GM23248 (cell line): ENCODE measurements at regions not wholly inside any gene's neighbourhood (a gene's known extent, or its start where the extent isn't known, plus 50 kb on each side); places are given as distances from the start of the nearest gene placed in this dataset.

ENCODE experiments used
- DNase-seq: peaks from one replicate; pipeline ENCODE4 v3.0.0-alpha.2; 2015
- H2AFZ ChIP-seq: fragments of 200-600 bp; sonication (generic); 2 replicates; pipeline ENCODE4 v1.6.1; 2016; ENCODE audit warnings: antibody characterized with exemption
- H3F3A ChIP-seq: fragments of 200-600 bp; sonication (generic); 2 replicates; pipeline ENCODE4 v1.6.1; 2016; ENCODE audit warnings: mild to moderate bottlenecking, antibody characterized with exemption, mixed run types; ENCODE audit not compliant: insufficient read depth
- H3K27ac ChIP-seq: fragments of 200-600 bp; sonication (generic); 2 replicates; pipeline ENCODE4 v1.5.1; 2016; ENCODE audit warnings: mild to moderate bottlenecking
- H3K27me3 ChIP-seq: fragments of 200-600 bp; sonication (generic); replicated peaks from 2 replicates; pipeline ENCODE4 v1.6.1; 2016; ENCODE audit warnings: mild to moderate bottlenecking; ENCODE audit not compliant: insufficient read depth
- H3K36me3 ChIP-seq: fragments of 200-600 bp; sonication (generic); 2 replicates; pipeline ENCODE4 v1.6.1; 2016; ENCODE audit warnings: low read depth, mild to moderate bottlenecking
- H3K4me1 ChIP-seq: fragments of 200-600 bp; sonication (generic); 2 replicates; pipeline ENCODE4 v1.6.1; 2016; ENCODE audit warnings: mild to moderate bottlenecking; ENCODE audit not compliant: insufficient read depth
- H3K4me2 ChIP-seq: fragments of 200-600 bp; sonication (generic); one replicate; pipeline ENCODE4 v1.6.1; 2016; ENCODE audit warnings: mild to moderate bottlenecking; ENCODE audit not compliant: unreplicated experiment
- H3K4me3 ChIP-seq: fragments of 200-600 bp; sonication (generic); 2 replicates; pipeline ENCODE4 v1.5.1; 2016; ENCODE audit warnings: mild to moderate bottlenecking
- H3K79me2 ChIP-seq: fragments of 200-600 bp; sonication (generic); 2 replicates; pipeline ENCODE4 v1.6.1; 2016; ENCODE audit warnings: mild to moderate bottlenecking; ENCODE audit not compliant: insufficient read depth
- H3K9ac ChIP-seq: fragments of 200-600 bp; sonication (generic); 2 replicates; pipeline ENCODE4 v1.6.1; 2016; ENCODE audit warnings: mild to moderate bottlenecking
- H3K9me2 ChIP-seq: fragments of 200-600 bp; sonication (generic); 2 replicates; pipeline ENCODE4 v1.6.1; 2016; ENCODE audit warnings: mixed run types, mild to moderate bottlenecking, moderate library complexity; ENCODE audit not compliant: insufficient read depth
- H3K9me3 ChIP-seq: fragments of 200-600 bp; sonication (generic); one replicate; pipeline ENCODE4 v1.6.1; 2017; ENCODE audit warnings: low read depth
- H4K20me1 ChIP-seq: fragments of 200-600 bp; sonication (generic); 2 replicates; pipeline ENCODE4 v1.6.0; 2016; ENCODE audit not compliant: insufficient read depth
- EZH2 ChIP-seq: fragments of 200-600 bp; sonication (generic); IDR thresholded peaks from 2 replicates; pipeline ENCODE4 v1.6.1; 2018; ENCODE audit warnings: antibody characterized with exemption, mild to moderate bottlenecking; ENCODE audit not compliant: insufficient read depth, poor library complexity, severe bottlenecking
- EZH2phosphoT487 ChIP-seq: fragments of 200-600 bp; sonication (generic); IDR thresholded peaks from 2 replicates; pipeline ENCODE4 v1.6.1; 2018; ENCODE audit warnings: antibody characterized with exemption, moderate library complexity, mild to moderate bottlenecking, low read depth; ENCODE audit not compliant: insufficient read depth
- WGBS, 2 experiments: methylation state at CpG; one replicate each; pipeline ENCODE4 v1.1.6; 2015 to 2017; ENCODE audit warnings: low lambda C conversion rate in 2 of 2, low coverage in 1 of 2; ENCODE audit errors: missing lambda C conversion rate in 2 of 2; 5-methylcytosine and 5-hydroxymethylcytosine counted together
- in situ Hi-C: fragments of 300-500 bp; cut with MboI; formaldehyde crosslinking; loops from 2 replicates; pipeline ENCODE4 v1.15.0; 2020

DNA sequence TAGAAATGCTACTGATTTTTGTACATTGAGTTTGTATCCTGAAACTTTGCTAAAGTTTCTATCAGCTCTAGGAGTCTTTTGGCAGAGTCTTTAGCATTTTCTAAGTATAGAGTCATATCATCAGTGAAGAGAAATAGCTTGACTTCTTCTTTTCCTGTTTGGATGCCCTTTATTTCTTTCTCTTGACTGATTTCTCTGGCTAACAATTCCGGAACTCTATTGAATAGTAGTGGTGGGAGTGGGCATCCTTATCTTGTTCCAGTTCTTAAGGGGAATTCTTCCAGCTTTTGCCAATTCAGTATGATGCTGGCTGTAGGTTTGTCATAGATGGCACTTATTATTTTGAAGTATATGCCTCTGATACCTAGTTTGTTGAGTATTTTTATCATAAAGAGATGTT, 197.7 kb downstream of the AASDHPPT start:
- Histone ChIP-seq H3K79me2 (no peaks in the 10 kb centered on the region), H3K4me1 (peaks cover 44% of the 10 kb centered on the region), H3K4me3 (no peak overlapping the region), H3K27ac (no peak overlapping the region), H4K20me1 (no peaks in the 10 kb centered on the region), H2AFZ (no peak overlapping the region), H3K9me2 (no peaks in the 10 kb centered on the region), H3K9ac (no peak overlapping the region), H3K36me3 (no peaks in the 10 kb centered on the region), H3K4me2 (no peak overlapping the region), H3K27me3 (no peaks in the 10 kb centered on the region), H3K9me3 (no peaks in the 10 kb centered on the region), H3F3A (peaks cover 7% of the 10 kb centered on the region)
- in situ Hi-C loops, result no loop called here
- peak; percentile 38 for DNase-seq
- TF ChIP-seq EZH2 (no peak), EZH2phosphoT487 (no peak)
- 57 to 70% methylated on average over 1 of the region's 1 CpG for WGBS, 2 experiments

DNA sequence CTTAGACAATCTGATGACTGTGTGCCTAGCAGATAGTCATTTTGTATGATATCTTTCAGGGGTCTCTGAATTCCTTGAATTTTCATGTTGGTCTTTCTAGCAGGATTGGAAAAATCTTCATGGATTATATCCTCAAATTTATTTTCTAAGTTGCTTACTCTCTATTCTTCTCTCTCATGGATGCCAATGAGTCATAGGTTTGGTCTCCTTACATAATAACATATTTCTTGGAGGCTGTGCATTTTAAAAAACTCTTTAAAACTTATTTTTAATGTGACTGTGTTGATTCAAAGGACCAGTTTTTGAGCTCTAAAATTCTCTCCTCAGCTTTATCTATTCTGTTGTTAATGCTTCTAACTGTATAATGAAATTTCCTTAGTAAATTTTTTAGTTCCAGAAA, 198.7 kb downstream of the AASDHPPT start:
- no peak for TF ChIP-seq EZH2phosphoT487
- TF ChIP-seq EZH2, result no peak
- no peak overlapping the region for H3K4me3 ChIP-seq
- H3K79me2 ChIP-seq, result no peaks in the 10 kb centered on the region
- H3K4me1 ChIP-seq, result peaks cover 46% of the 10 kb centered on the region
- peak; percentile 65 for DNase-seq
- H3K27ac ChIP-seq, result no peak overlapping the region
- no peaks in the 10 kb centered on the region for H4K20me1 ChIP-seq
- no peaks in the 10 kb centered on the region for H3K27me3 ChIP-seq
- no peak overlapping the region for H3K9ac ChIP-seq
- H3K9me3 ChIP-seq, result no peaks in the 10 kb centered on the region
- in situ Hi-C loops, result no loop called here
- no peaks in the 10 kb centered on the region for H3K9me2 ChIP-seq
- H2AFZ ChIP-seq, result no peak overlapping the region
- H3K4me2 ChIP-seq, result peak overlapping the region; percentile 39
- peaks cover 12% of the 10 kb centered on the region for H3F3A ChIP-seq
- no peaks in the 10 kb centered on the region for H3K36me3 ChIP-seq

DNA sequence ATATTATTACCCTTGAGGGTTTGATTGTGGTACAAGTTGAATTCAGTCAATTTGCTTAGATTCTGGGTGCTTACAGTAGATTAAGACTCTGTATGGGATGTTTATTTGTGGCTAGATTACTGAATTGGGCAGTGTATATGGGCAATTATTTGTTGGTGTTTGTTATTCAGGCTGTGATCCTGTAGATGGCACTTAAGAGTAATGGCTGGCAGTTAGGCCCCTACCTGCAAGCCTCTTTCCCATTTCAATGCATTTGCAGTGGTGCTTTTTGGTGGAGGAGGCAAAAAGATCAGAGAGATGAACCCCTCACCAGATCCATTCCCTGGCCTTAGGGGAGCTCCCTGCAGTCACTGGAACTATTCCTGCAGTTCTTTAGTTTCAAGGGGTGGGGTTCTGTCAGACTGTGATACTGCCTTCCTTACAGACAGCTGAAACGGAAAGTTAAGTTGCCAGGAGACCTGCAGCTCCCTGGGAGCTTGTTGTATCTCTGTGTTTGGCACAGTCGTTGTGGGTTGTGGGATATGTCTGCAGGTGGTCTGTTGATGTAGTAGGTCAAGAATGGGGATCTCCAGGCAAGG, 199.5 kb downstream of the AASDHPPT start:
- H4K20me1 ChIP-seq, result no peaks in the 10 kb centered on the region
- no peak for DNase-seq
- in situ Hi-C loops, result no loop called here

DNA sequence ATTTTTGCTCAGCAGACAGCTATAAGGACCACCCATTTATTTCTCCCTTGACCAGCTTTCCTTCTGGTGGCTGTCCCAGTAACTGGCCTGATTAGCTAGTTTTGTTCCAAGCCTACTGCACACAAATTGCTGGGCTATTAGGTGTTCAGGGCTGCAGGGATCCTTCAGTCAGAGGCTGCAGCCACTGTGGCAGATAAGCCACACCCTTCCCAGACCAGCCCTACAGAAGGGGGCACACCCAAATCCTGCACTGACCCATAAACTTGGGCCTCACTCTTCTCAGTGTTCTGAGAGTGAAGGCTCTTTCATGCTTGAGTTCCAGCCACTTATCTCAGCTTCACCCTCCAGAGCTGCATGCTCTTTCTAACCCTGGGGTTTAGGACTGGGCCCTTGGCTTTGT, 200.0 kb downstream of the AASDHPPT start:
- TF ChIP-seq EZH2phosphoT487 (no peak), EZH2 (no peak)
- Histone ChIP-seq H3K4me1 (peaks cover 53% of the 10 kb centered on the region), H3K4me3 (no peak overlapping the region), H3K4me2 (no peak overlapping the region), H3K9me3 (no peaks in the 10 kb centered on the region), H3K79me2 (no peaks in the 10 kb centered on the region), H3K9ac (no peak overlapping the region), H3F3A (peaks cover 15% of the 10 kb centered on the region), H3K36me3 (no peaks in the 10 kb centered on the region), H3K9me2 (no peaks in the 10 kb centered on the region), H4K20me1 (no peaks in the 10 kb centered on the region), H3K27ac (no peak overlapping the region), H2AFZ (no peak overlapping the region), H3K27me3 (no peaks in the 10 kb centered on the region)
- in situ Hi-C loops, result no loop called here
- peak; percentile 21 for DNase-seq

More for the DNA sequence above, 199.5 kb downstream of the AASDHPPT start:
- no peaks in the 10 kb centered on the region for H3K9me3 ChIP-seq
- H3K4me2 ChIP-seq, result peak overlapping the region; percentile 39
- H3K4me1 ChIP-seq, result peaks cover 51% of the 10 kb centered on the region
- H3K36me3 ChIP-seq, result no peaks in the 10 kb centered on the region
- H3K27me3 ChIP-seq, result no peaks in the 10 kb centered on the region
- H3K9me2 ChIP-seq, result no peaks in the 10 kb centered on the region
- no peak overlapping the region for H2AFZ ChIP-seq
- no peak overlapping the region for H3K9ac ChIP-seq
- no peaks in the 10 kb centered on the region for H3K79me2 ChIP-seq
- TF ChIP-seq EZH2 (no peak), EZH2phosphoT487 (no peak)
- 39 to 41% methylated on average over 2 of the region's 2 CpGs for WGBS, 2 experiments
- no peak overlapping the region for H3K27ac ChIP-seq
- peaks cover 15% of the 10 kb centered on the region for H3F3A ChIP-seq
- H3K4me3 ChIP-seq, result no peak overlapping the region

DNA sequence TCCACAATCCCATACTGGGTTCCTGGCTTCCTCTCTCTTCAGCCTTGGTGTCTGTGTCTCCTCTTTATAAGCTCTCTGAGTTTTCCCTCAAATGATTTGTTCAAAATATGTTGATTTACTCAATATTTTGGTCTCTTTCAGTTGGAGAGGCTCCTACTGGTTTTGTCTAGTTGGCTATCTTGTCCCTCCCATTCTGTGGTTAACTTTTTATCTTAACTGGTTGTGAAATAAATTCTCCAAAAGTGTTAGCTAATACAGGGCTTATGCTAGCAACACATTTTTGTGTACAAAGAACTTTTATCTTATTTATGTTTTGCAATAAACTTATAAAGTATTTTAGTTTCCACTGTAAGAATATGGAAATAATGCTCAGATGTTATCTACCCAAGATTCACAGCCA, 200.9 kb downstream of the AASDHPPT start:
- H3K36me3 ChIP-seq, result no peaks in the 10 kb centered on the region
- no peak overlapping the region for H2AFZ ChIP-seq
- no peak overlapping the region for H3K4me3 ChIP-seq
- in situ Hi-C loops, result no loop called here
- peaks cover 53% of the 10 kb centered on the region for H3K4me1 ChIP-seq
- H3K4me2 ChIP-seq, result peak overlapping the region; percentile 23
- H3K27me3 ChIP-seq, result no peaks in the 10 kb centered on the region
- peak; percentile 59 for DNase-seq
- H3K9me2 ChIP-seq, result no peaks in the 10 kb centered on the region
- peak overlapping the region; percentile 32; the same call in 1 of the 2 replicates for H3K27ac ChIP-seq
- no peaks in the 10 kb centered on the region for H3K9me3 ChIP-seq
- TF ChIP-seq EZH2phosphoT487 (no peak), EZH2 (no peak)
- no peaks in the 10 kb centered on the region for H3K79me2 ChIP-seq
- no peaks in the 10 kb centered on the region for H4K20me1 ChIP-seq
- no peak overlapping the region for H3K9ac ChIP-seq
- peaks cover 15% of the 10 kb centered on the region for H3F3A ChIP-seq
